ENCODE measurements at regions not wholly inside any gene's neighbourhood (a gene's known extent, or its start where the extent isn't known, plus 50 kb on each side); places are given as distances from the start of the nearest gene placed in this dataset.
"Not testable (repeated sequence)": the region's sequence is repeated elsewhere in the genome, so short reads cannot be mapped to it uniquely, and the experiment has no call there.

DNA sequence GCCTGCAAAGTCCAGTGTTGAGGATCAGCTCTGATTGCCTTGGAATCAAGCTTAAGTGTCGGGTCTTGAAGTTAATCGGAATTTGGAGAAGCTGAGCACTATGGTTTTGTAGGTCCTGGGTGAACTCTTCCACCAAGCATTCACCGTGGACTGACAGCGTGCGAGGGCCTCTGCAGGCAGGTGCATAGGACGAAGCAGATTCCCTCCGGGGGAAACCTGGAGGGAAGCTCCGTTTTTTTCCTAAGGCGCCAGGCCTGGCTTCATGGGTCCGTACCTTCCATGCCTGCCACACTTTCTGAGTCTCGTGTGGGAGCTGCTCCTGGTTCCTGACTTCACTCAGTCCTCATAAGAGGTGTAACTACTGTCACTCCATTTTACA lies 170.1 kb downstream of the CRYBB2 start:
- peaks cover 5 to 38% (median 30%) of the 10 kb centered on the region in 3 donors for H3K4me1 ChIP-seq (ENCODE audit: control insufficient read depth in 3 of 3, insufficient read depth in 3 of 3, low read length in 3 of 3)
- H3K4me3 ChIP-seq (ENCODE audit: low read length in 3 of 3): no peak overlapping the region

GRCh38 chr22:25390297-25391240 lies 171.1 kb downstream of the CRYBB2 start:
- H3K4me3 ChIP-seq (ENCODE audit: low read length in 3 of 3): no peak overlapping the region
- H3K9ac ChIP-seq (ENCODE audit: low read depth in 1 of 3, low read length in 3 of 3): no peak overlapping the region
- H3K27ac ChIP-seq (ENCODE audit: low read depth, low read length): no peak overlapping the region
- no peaks in the 10 kb centered on the region for H3K36me3 ChIP-seq (ENCODE audit: control insufficient read depth in 3 of 3, insufficient read depth in 3 of 3, low read length in 3 of 3)
- H3K4me1 ChIP-seq (ENCODE audit: control insufficient read depth in 3 of 3, insufficient read depth in 3 of 3, low read length in 3 of 3): peaks cover 5 to 41% (median 33%) of the 10 kb centered on the region in 3 donors
- H3K9me3 ChIP-seq (ENCODE audit: control insufficient read depth in 3 of 3, low read length in 3 of 3): no peaks in the 10 kb centered on the region
- peaks cover 0 to 2% (median 0%) of the 10 kb centered on the region in 3 donors for H3K27me3 ChIP-seq (ENCODE audit: control insufficient read depth in 3 of 3, insufficient read depth in 3 of 3, low read length in 3 of 3)

More for the DNA sequence above, 170.1 kb downstream of the CRYBB2 start:
- Histone ChIP-seq H3K27me3 (ENCODE audit: control insufficient read depth in 3 of 3, insufficient read depth in 3 of 3, low read length in 3 of 3) (peaks cover 0 to 2% (median 0%) of the 10 kb centered on the region in 3 donors), H3K9ac (ENCODE audit: low read depth in 1 of 3, low read length in 3 of 3) (no peak overlapping the region), H3K9me3 (ENCODE audit: control insufficient read depth in 3 of 3, low read length in 3 of 3) (no peaks in the 10 kb centered on the region), H3K36me3 (ENCODE audit: control insufficient read depth in 3 of 3, insufficient read depth in 3 of 3, low read length in 3 of 3) (no peaks in the 10 kb centered on the region), H3K27ac (ENCODE audit: low read depth, low read length) (no peak overlapping the region)

- H3K27me3 ChIP-seq (ENCODE audit: control insufficient read depth in 3 of 3, insufficient read depth in 3 of 3, low read length in 3 of 3): peaks cover 0 to 2% (median 0%) of the 10 kb centered on the region in 3 donors
Observed at GRCh38 chr22:25392584-25392983, 171.9 kb upstream of the GRK3 start.

GRCh38 chr22:25393121-25393805 lies 171.2 kb upstream of the GRK3 start:
- H3K9ac ChIP-seq (ENCODE audit: low read depth in 1 of 3, low read length in 3 of 3): no peak overlapping the region
- no peaks in the 10 kb centered on the region for H3K9me3 ChIP-seq (ENCODE audit: control insufficient read depth in 3 of 3, low read length in 3 of 3)
- H3K27ac ChIP-seq (ENCODE audit: low read depth, low read length): no peak overlapping the region
- H3K27me3 ChIP-seq (ENCODE audit: control insufficient read depth in 3 of 3, insufficient read depth in 3 of 3, low read length in 3 of 3): peaks cover 0 to 2% (median 0%) of the 10 kb centered on the region in 3 donors
- peaks cover 5 to 36% (median 35%) of the 10 kb centered on the region in 3 donors for H3K4me1 ChIP-seq (ENCODE audit: control insufficient read depth in 3 of 3, insufficient read depth in 3 of 3, low read length in 3 of 3)
- H3K4me3 ChIP-seq (ENCODE audit: low read length in 3 of 3): no peak overlapping the region
- no peaks in the 10 kb centered on the region for H3K36me3 ChIP-seq (ENCODE audit: control insufficient read depth in 3 of 3, insufficient read depth in 3 of 3, low read length in 3 of 3)

More at GRCh38 chr22:25392584-25392983, 171.9 kb upstream of the GRK3 start:
- Histone ChIP-seq H3K9me3 (ENCODE audit: control insufficient read depth in 3 of 3, low read length in 3 of 3) (no peaks in the 10 kb centered on the region), H3K9ac (ENCODE audit: low read depth in 1 of 3, low read length in 3 of 3) (no peak overlapping the region), H3K36me3 (ENCODE audit: control insufficient read depth in 3 of 3, insufficient read depth in 3 of 3, low read length in 3 of 3) (no peaks in the 10 kb centered on the region), H3K4me1 (ENCODE audit: control insufficient read depth in 3 of 3, insufficient read depth in 3 of 3, low read length in 3 of 3) (peaks cover 5 to 37% (median 36%) of the 10 kb centered on the region in 3 donors), H3K27ac (ENCODE audit: low read depth, low read length) (no peak overlapping the region), H3K4me3 (ENCODE audit: low read length in 3 of 3) (no peak overlapping the region)

- H3K36me3 ChIP-seq (ENCODE audit: control insufficient read depth in 3 of 3, insufficient read depth in 3 of 3, low read length in 3 of 3): no peaks in the 10 kb centered on the region
- H3K4me1 ChIP-seq (ENCODE audit: control insufficient read depth in 3 of 3, insufficient read depth in 3 of 3, low read length in 3 of 3): peaks cover 5 to 24% (median 22%) of the 10 kb centered on the region in 3 donors
Observed at GRCh38 chr22:25395468-25395867, 169.0 kb upstream of the GRK3 start.

DNA sequence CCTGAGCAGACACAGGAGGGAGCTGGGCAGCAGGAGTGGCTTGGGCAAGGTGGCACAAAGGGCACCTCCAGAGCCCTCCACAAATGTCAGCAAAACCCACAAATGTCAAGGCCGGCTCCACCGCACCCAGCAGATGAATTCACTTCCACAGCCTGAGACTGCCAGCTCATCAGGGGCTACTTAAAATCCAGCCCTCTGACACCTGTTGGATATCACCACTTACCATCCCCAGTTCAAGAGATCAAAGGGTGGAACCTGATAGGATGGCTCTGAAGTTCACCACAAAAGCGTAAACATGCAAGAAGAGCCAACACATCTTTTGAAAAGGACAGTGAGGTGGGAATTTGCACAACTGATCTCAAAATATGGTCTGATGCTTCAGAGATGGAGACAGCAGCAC lies 168.6 kb upstream of the GRK3 start:
- no peaks in the 10 kb centered on the region for H3K36me3 ChIP-seq (ENCODE audit: control insufficient read depth in 3 of 3, insufficient read depth in 3 of 3, low read length in 3 of 3)
- no peak overlapping the region for H3K27ac ChIP-seq (ENCODE audit: low read depth, low read length)
- no peaks in the 10 kb centered on the region for H3K9me3 ChIP-seq (ENCODE audit: control insufficient read depth in 3 of 3, low read length in 3 of 3)
- peaks cover 0 to 2% (median 0%) of the 10 kb centered on the region in 3 donors for H3K27me3 ChIP-seq (ENCODE audit: control insufficient read depth in 3 of 3, insufficient read depth in 3 of 3, low read length in 3 of 3)
- no peak overlapping the region for H3K4me3 ChIP-seq (ENCODE audit: low read length in 3 of 3)
- H3K4me1 ChIP-seq (ENCODE audit: control insufficient read depth in 3 of 3, insufficient read depth in 3 of 3, low read length in 3 of 3): peaks cover 6 to 24% (median 22%) of the 10 kb centered on the region in 3 donors
- no peak overlapping the region for H3K9ac ChIP-seq (ENCODE audit: low read depth in 1 of 3, low read length in 3 of 3)

More at GRCh38 chr22:25395468-25395867, 169.0 kb upstream of the GRK3 start:
- H3K27ac ChIP-seq (ENCODE audit: low read depth, low read length): no peak overlapping the region
- H3K9ac ChIP-seq (ENCODE audit: low read depth in 1 of 3, low read length in 3 of 3): no peak overlapping the region
- peaks cover 0 to 2% (median 0%) of the 10 kb centered on the region in 3 donors for H3K27me3 ChIP-seq (ENCODE audit: control insufficient read depth in 3 of 3, insufficient read depth in 3 of 3, low read length in 3 of 3)
- no peak overlapping the region for H3K4me3 ChIP-seq (ENCODE audit: low read length in 3 of 3)
- no peaks in the 10 kb centered on the region for H3K9me3 ChIP-seq (ENCODE audit: control insufficient read depth in 3 of 3, low read length in 3 of 3)

- H3K4me1 ChIP-seq (ENCODE audit: control insufficient read depth in 3 of 3, insufficient read depth in 3 of 3, low read length in 3 of 3): peaks cover 10 to 24% (median 18%) of the 10 kb centered on the region in 3 donors
- no peak overlapping the region for H3K9ac ChIP-seq (ENCODE audit: low read depth in 1 of 3, low read length in 3 of 3)
- no peak overlapping the region for H3K4me3 ChIP-seq (ENCODE audit: low read length in 3 of 3)
- no peaks in the 10 kb centered on the region for H3K27me3 ChIP-seq (ENCODE audit: control insufficient read depth in 3 of 3, insufficient read depth in 3 of 3, low read length in 3 of 3)
- no peak overlapping the region for H3K27ac ChIP-seq (ENCODE audit: low read depth, low read length)
- H3K36me3 ChIP-seq (ENCODE audit: control insufficient read depth in 3 of 3, insufficient read depth in 3 of 3, low read length in 3 of 3): no peaks in the 10 kb centered on the region
- no peaks in the 10 kb centered on the region for H3K9me3 ChIP-seq (ENCODE audit: control insufficient read depth in 3 of 3, low read length in 3 of 3)
Observed at GRCh38 chr22:25396615-25397200, 167.8 kb upstream of the GRK3 start.

GRCh38 chr22:25397616-25398015 lies 166.9 kb upstream of the GRK3 start:
- no peaks in the 10 kb centered on the region for H3K36me3 ChIP-seq (ENCODE audit: control insufficient read depth in 3 of 3, insufficient read depth in 3 of 3, low read length in 3 of 3)
- no peak overlapping the region for H3K27ac ChIP-seq (ENCODE audit: low read depth, low read length)
- no peaks in the 10 kb centered on the region for H3K9me3 ChIP-seq (ENCODE audit: control insufficient read depth in 3 of 3, low read length in 3 of 3)
- H3K27me3 ChIP-seq (ENCODE audit: control insufficient read depth in 3 of 3, insufficient read depth in 3 of 3, low read length in 3 of 3): no peaks in the 10 kb centered on the region
- no peak overlapping the region for H3K4me3 ChIP-seq (ENCODE audit: low read length in 3 of 3)
- H3K9ac ChIP-seq (ENCODE audit: low read depth in 1 of 3, low read length in 3 of 3): no peak overlapping the region
- peaks cover 16 to 27% (median 21%) of the 10 kb centered on the region in 3 donors for H3K4me1 ChIP-seq (ENCODE audit: control insufficient read depth in 3 of 3, insufficient read depth in 3 of 3, low read length in 3 of 3)

GRCh38 chr22:25398591-25399062 lies 165.8 kb upstream of the GRK3 start:
- H3K27ac ChIP-seq (ENCODE audit: low read depth, low read length); H3K9me3 ChIP-seq (ENCODE audit: control insufficient read depth in 3 of 3, low read length in 3 of 3); H3K9ac ChIP-seq (ENCODE audit: low read depth in 1 of 3, low read length in 3 of 3); H3K27me3 ChIP-seq (ENCODE audit: control insufficient read depth in 3 of 3, insufficient read depth in 3 of 3, low read length in 3 of 3); H3K36me3 ChIP-seq (ENCODE audit: control insufficient read depth in 3 of 3, insufficient read depth in 3 of 3, low read length in 3 of 3); H3K4me3 ChIP-seq (ENCODE audit: low read length in 3 of 3): not testable (repeated sequence)
- peaks cover 20 to 36% (median 31%) of the 10 kb centered on the region in 3 donors for H3K4me1 ChIP-seq (ENCODE audit: control insufficient read depth in 3 of 3, insufficient read depth in 3 of 3, low read length in 3 of 3)

All from skeletal muscle tissue (tissue), 3 donors.